ENCODE measurements at regions not wholly inside any gene's neighbourhood (a gene's known extent, or its start where the extent isn't known, plus 50 kb on each side); places are given as distances from the start of the nearest gene placed in this dataset.

DNA sequence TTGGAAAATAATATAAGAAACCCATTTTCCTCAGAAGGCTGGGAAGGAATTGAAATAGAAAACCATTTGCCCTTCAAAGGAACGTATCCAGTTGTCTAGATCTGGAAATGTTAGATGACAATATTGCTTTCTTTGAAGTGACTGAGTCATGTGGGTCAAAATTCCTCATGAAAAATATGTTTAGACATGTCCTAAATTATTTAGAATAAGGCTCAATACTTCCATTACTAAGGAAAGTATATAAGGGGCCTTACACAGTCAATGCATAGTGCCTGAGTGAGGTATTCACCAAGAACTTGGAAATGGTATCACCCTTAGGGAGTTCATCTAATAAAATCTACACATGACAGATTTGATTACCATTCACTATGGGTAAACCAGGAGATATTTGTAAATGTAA lies 619.8 kb upstream of the KCNMB2 start:
- TF ChIP-seq CTCF (IDR thresholded peaks at IDR 0.05 in 8 of 11, conservative IDR thresholded peaks at IDR 0.05 in 3 of 11) (no peak), POLR2A (IDR thresholded peaks at IDR 0.05) (no peak)

Measured in spleen (tissue), 7 donors.